8988T (cell line): ENCODE measurements at regions not wholly inside any gene's neighbourhood (a gene's known extent, or its start where the extent isn't known, plus 50 kb on each side); places are given as distances from the start of the nearest gene placed in this dataset.

Experiments used
- DNase-seq: peaks from one replicate; pipeline ENCODE4 v3.0.0; 2011

DNA sequence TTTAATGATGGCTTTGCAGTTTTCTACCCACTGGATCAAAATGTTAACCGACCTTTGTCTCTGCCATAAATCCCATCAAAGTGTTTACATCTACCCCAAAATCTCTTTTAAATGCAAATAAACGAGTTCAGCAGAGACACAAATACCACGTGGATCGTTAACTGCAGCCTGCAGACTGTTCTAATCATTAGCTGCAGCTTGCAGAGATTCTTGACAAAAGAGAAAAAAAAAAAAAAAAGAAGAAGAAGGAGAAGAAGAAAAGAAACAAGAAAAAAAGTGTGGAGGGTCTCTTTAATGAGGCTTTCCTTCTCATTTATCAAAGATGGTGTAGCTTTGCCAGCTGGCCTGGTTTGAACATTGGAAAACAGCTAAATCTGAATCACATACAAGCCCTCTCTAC is 275.7 kb downstream of the NEDD1 start:
- DNase-seq, result no peak

DNA sequence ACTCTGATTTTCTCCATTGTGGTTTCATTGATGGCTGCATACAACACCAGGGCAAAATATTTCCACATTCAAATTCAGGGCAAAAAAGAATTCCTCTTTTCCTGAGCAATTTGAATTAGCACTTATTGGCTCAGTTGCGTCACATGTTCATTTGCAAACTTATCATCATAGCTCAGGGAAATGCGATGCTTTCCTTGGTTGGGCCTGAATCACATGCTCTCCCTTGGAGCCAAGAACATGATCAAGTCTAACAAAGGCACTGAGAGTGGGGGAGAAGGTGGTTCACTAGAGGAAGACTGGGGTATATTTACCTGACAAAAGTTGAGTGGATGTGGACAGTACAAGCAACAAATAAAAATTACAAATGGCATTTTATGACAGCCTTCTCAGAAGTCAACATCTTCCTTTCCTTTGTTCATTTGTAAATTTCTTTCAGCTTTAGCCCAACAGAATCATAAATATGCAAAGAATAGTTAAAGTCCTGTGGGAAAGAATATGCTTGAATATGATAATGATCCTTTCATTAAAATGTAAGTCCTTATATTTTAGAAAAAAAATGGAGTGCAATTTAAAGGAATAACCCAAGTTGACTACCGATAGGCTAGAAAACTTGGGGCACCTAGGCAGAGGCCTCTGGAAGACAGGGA is 277.2 kb downstream of the NEDD1 start:
- no peak for DNase-seq

- no peak for DNase-seq
Measured at GRCh38 chr12:97185567-97185966, 277.0 kb upstream of the RMST start.

DNA sequence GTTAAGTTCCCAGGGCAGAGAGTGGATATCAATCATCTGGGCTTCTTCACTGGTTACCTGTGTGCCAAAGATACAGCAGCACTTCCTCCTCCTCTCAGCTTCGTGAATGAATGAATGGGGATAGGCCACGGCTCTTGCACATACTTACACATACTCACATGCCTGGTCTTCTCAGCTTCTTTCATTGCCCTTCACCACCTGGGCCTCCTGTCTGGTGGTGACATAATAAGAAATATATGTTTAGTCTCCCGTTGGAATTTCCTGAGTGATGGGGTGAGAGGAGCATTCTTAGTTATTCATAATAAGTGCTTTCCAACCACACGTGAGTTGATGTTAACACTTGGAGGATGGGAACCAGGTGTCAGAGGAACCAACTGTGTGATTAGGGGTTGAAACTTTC is 268.1 kb upstream of the RMST start:
- DNase-seq, result no peak

GRCh38 chr12:97200181-97200580 is 262.4 kb upstream of the RMST start:
- no peak for DNase-seq

DNA sequence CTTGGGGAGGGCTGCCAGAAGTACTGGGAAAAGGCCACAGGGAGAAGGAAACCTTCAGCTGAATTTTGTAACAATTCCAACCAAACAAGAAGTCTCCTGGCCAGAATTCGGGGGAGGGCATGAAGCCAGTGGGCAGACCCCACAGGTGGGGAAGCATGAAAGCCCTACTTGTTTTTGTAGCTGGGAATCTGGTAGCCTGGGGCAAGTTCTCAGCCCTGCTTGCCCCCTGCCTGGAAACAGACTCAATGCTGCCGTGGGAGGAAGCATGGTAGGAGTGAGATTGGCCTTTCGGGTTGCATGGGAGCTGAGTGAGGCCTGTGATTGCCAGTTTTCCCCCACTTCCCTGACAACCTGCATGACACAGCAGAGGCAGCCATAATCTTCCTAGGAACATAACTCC is 259.2 kb upstream of the RMST start:
- DNase-seq, result no peak

GRCh38 chr12:97209997-97210396 is 252.6 kb upstream of the RMST start:
- no peak for DNase-seq

GRCh38 chr12:97211416-97211930 is 251.1 kb upstream of the RMST start:
- DNase-seq, result no peak

GRCh38 chr12:97216848-97217247 is 245.8 kb upstream of the RMST start:
- no peak for DNase-seq

GRCh38 chr12:97222391-97222790 is 240.2 kb upstream of the RMST start:
- no peak for DNase-seq

- DNase-seq, result no peak
Measured at GRCh38 chr12:97223419-97223818, 239.2 kb upstream of the RMST start.

- no peak for DNase-seq
Measured at GRCh38 chr12:97229004-97229403, 233.6 kb upstream of the RMST start.

DNA sequence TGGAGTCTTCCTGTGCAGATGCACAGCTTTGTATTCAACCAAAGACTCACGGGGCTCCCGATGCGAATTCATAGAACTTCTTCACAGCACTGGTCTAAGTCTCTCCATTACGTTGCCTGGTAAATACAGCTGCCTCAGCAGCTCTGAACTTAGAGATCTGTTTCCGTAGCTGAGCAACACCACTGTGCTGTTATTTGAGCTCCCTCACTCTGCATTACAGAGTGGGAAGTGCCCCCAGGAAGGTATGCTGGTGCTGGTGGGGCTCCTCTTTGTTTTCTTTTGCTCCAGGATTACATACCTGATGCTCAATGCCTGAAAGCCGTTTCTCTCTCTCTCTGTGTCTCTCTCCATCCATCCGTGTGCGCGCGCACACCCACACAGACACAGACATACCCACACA is 227.5 kb upstream of the RMST start:
- DNase-seq, result no peak

GRCh38 chr12:97246368-97246767 is 216.2 kb upstream of the RMST start:
- DNase-seq, result no peak

DNA sequence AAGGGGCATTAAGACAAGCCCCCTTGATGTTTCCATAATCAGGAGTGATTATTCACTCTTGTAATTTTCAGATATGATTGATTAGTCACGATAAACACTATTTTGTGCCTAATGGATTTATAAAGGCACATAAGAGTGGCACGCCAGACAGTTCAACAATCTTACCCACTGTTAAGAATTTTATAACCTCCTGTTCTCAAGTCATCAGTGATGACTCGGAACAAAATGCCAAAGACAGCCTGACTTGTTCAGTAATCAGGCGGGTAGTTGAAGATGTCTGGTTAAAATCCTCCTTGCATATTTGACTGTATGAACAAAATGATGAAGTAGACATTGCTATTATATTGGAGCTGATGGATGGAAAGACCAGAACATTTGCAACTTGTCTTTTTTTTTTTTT is 212.1 kb upstream of the RMST start:
- no peak for DNase-seq

DNA sequence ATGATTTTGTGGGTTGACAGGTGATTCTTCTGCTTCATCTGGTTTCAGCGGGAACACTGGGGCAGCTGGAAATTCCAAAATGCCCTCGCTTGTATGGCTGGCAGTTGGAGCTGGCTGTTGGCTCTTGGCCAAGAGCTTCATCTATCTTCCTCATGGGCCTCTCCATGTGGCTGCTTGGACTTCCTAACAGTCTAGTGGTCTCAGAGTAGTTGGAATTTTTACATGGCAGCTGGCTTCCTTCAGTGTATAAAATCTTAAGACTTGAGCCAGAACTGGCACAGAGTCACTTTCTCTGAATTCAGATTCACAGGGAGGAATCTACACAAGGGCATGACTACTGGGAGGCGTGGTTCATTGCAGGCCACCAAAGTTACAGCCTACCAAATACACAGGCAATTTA is 204.9 kb upstream of the RMST start:
- no peak for DNase-seq

GRCh38 chr12:97259098-97259497 is 203.5 kb upstream of the RMST start:
- no peak for DNase-seq

DNA sequence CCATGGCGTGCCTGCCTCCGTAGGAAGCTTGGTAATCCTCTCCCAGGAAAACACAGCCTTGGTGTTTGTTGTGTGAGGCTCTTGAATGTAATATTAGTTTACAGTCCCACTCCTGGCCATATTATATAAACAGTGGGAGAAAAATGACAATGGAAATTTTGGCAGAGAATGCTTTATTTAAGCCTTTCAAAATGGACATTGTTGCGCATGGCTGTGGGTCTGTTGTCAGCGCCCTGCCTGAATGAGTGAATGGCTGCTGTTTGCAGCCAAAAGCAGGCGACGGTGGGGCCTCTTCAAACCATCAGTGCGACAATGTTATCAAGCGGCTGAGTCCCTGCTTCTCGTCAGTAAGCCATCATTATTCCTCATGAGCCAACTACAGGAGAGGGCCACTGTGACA is 201.8 kb upstream of the RMST start:
- no peak for DNase-seq

- no peak for DNase-seq
Measured at GRCh38 chr12:97267166-97267565, 195.4 kb upstream of the RMST start.

GRCh38 chr12:97267594-97268202 is 194.9 kb upstream of the RMST start:
- DNase-seq, result no peak

DNA sequence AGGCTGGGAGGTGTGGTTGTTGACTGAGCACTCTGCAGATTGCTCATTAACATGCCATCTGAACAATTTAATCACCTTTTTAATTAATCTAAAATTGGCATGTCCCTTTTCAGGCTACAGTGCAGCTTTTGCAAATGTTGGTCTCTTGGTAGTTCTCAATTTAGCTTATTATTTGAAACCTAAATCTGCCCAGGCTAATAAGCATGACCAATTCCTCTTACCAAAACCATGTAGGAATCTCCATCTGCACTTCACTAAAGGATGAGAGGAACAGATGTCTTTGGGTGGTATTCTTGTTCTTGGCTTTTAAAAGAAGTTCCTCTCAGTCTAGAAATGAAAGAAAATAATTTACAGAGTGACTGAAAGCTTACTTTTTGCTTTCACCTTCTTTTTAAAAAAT is 190.1 kb upstream of the RMST start:
- no peak for DNase-seq

GRCh38 chr12:97274386-97274785 is 188.2 kb upstream of the RMST start:
- no peak for DNase-seq

GRCh38 chr12:97275256-97275655 is 187.3 kb upstream of the RMST start:
- DNase-seq, result no peak

GRCh38 chr12:97275728-97276590 is 186.6 kb upstream of the RMST start:
- DNase-seq, result no peak
